ENCODE measurements at regions not wholly inside any gene's neighbourhood (a gene's known extent, or its start where the extent isn't known, plus 50 kb on each side); places are given as distances from the start of the nearest gene placed in this dataset.

DNA sequence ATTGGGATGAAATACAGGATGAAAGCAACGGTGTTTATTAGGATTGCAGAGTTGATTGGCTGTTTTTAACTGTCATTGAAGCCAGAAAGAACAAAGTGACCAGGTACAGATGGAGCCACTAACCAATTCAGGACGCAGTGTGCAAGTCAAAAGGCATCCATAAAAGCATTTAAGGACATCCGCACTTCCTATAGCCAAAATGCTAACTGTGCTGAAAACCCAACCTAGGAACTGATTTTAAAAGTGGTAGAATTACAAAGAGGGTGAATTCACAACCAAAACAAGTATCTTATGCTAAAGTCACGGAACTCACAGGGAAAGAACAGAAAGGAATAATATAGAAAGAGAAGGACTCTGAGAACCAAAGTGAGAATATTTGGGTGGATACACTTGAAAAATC lies 63.1 kb upstream of the FOXG1 start:
- DNase-seq (ENCODE audit: low read depth) = no peak

DNA sequence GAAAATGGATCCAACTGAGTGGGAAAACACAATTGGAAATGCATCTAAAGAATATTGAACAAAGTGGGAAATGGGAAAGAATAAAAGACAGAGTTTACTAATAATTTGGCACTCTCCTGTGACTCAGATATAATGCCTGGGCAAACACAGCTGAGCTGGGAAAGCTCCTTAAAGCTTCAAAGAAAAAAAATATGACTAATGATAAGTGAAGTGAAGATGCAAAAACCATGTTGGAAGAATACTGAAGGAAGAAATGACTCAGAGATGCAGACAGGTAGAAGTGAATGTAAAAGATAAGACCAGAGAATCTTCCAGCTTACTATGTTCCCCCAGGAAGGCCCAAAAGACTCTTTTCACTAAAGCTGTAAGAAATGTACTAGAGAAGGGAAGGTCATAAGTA lies 62.4 kb upstream of the FOXG1 start:
- no peak for DNase-seq (ENCODE audit: low read depth)

DNA sequence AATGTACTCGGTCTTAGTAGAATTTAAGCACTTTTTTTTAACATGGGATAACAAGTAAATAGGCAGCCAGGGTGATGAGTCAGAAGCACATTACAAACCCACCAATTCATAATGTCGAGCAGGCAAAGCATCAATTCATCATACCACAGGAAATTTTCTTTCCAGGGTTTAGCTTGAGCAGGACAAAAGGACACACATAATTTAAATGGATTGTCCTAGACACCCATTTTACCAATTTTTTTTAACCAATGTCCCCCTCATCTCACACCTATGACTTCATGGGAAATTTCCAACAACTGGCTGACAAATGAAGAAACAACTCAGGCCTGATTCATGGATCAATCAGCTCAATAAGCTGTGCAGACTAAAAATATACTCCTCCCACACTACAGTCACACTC lies 58.8 kb upstream of the FOXG1 start:
- peak; percentile 13 for DNase-seq (ENCODE audit: low read depth)

DNA sequence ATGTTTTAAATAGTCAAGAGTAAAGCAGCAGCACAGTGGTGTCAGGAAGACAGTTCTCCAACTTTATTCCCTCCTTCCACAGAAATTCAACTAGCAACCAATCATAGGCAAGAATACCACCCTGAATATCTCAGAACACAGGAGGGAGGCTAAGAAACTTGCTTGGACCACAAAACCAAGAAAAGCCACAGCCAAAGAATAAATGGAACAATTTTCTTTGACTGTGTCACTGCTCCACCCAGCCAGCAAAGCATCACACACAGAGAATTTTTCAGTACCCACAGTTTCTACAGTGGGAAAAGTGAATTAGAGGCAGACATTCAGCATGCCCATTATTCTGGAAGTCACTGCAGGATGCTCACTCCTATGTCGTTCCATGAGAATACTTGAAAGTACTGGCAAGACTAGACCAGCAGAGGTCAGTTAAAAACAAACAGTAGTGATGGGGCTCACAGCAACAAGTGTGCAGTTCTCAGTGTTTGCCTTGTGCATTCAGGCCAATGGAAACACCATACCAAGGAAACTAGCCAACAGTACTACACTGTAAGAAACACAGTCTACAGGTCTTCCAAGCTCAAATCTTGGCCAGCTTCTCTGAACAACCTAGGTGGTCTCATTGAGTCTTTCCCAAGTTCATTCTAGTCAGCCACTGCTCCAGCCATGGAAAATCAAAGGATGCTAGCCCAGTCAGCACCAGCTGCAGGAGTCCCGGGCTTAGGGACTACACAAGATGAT lies 56.8 kb upstream of the FOXG1 start:
- DNase-seq (ENCODE audit: low read depth) = no peak
